GM10266 (cell line): ENCODE measurements at regions not wholly inside any gene's neighbourhood (a gene's known extent, or its start where the extent isn't known, plus 50 kb on each side); places are given as distances from the start of the nearest gene placed in this dataset.

Experiments used
- DNase-seq: peaks from one replicate; pipeline ENCODE4 v3.0.0; 2012; ENCODE audit errors: extremely low spot score
- CTCF ChIP-seq: IDR thresholded peaks from 2 replicates; pipeline ENCODE4 v1.5.1; 2012; ENCODE audit warnings: mild to moderate bottlenecking, low read depth; ENCODE audit not compliant: control insufficient read depth, insufficient read depth; ENCODE audit errors: missing control alignments

GRCh38 chr13:33467556-33467955, 182.0 kb upstream of the STARD13 start:
- DNase-seq = no peak
- TF ChIP-seq CTCF = no peak

GRCh38 chr13:33471204-33471603, 185.6 kb upstream of the STARD13 start:
- no peak for DNase-seq
- TF ChIP-seq CTCF = no peak

- no peak for TF ChIP-seq CTCF
- DNase-seq = no peak
These were observed 186.9 kb upstream of the STARD13 start for GRCh38 chr13:33472446-33472845.

- no peak for DNase-seq
These were observed 193.6 kb upstream of the STARD13 start for GRCh38 chr13:33479105-33479504.

DNA sequence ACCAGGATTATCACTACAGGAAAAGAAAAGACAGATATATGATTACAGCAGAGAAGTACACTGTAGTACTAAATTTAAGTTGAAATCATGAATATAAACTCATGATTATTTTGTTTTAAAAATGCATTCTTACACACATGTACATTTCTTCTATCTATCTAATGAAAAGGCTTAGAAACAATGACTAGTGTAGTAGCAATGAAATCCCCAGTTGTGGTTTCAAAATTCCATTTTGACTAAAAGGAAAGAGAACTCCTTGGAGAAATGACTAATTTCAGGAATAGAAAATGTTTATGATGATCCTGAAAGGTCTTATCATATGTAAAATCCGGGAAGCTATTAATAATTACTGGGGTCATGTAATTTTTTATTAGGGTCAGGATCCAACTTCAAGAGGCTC, 195.0 kb upstream of the STARD13 start:
- no peak for TF ChIP-seq CTCF
- DNase-seq = no peak

More at GRCh38 chr13:33479105-33479504, 193.6 kb upstream of the STARD13 start:
- TF ChIP-seq CTCF = no peak

GRCh38 chr13:33483471-33483870, 197.9 kb upstream of the STARD13 start:
- no peak for DNase-seq
- TF ChIP-seq CTCF = no peak

GRCh38 chr13:33485247-33485646, 199.7 kb upstream of the STARD13 start:
- no peak for DNase-seq
- no peak for TF ChIP-seq CTCF
